ENCODE measurements at regions not wholly inside any gene's neighbourhood (a gene's known extent, or its start where the extent isn't known, plus 50 kb on each side); places are given as distances from the start of the nearest gene placed in this dataset.
A peak's percentile ranks its signal among the peaks of the same experiment; 100 is the strongest.
"Not testable (repeated sequence)": the region's sequence is repeated elsewhere in the genome, so short reads cannot be mapped to it uniquely, and the experiment has no call there.

DNA sequence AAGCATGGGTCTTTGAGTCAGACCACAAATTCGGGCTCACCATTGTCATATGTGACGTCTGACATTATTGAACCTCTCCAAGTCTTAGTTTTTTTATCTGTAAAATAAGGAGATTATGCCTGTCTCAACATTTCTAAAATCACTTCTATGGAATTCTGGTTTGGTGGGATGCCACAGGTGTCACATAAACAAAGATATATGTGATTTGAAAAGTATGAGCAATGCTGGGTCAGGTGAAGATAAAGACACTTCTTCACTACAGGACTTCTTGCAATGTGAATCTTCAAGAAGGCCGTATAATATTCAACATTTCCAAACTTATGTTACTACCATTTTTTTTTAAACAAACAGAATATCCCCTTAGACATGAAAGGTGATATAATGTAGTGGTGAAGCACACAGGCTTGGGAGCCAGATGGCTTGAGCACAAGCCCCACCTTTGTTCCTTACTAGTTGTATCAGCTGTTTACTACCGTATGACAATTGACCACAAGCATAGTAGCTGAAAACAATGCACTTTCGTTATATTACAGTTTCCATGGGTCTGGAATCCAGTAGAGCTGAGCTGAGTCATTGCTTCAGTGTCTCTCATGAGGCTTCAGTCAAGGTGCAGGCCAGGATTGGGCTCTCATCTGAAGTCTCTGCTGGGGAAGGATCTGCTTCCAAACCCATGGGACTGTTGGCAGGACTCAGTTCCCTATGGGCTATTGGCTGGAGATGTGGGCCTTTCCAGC lies 87.7 kb downstream of the UTP18 start:
- no peak for DNase-seq (ENCODE audit: low read depth, low spot score)

DNA sequence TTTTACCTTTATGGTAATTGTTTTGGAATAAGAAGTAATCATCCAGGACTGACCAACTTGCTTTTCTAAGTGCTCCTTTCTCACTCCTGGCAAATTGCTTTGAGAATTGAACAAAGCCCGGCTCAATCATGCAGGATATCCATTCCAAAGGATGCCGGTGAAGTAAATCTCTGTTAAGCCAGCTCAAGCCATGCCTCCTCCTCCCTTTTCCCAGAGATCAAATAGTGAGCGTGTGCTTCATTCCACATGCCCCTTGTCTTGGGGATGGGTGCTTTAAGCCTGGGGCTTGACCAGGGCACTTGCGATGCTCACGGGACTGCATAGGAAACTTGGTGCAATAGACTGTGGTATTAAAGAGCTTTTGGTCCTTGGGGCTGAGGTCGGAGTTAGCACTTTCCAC lies 90.7 kb downstream of the UTP18 start:
- DNase-seq (ENCODE audit: low read depth, low spot score) = no peak

DNA sequence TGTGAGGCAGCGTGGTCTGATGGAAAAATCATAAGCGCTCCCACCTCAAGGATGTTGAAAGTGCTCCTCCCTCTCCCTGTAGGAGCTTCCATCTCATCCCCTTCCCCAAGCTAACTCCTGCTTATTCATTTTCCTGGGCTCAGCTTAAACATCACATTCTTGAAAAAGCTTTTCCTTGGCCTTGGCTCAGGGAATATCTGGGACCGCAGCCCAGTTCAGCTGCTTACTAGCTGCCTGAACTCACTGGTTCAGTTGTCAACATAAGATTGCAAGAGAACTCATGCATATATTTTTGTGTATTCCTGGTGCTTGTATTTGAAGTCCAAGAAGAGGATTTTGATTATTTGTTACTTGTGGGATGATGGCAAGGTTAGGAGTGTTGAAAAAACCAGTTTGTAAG lies 91.5 kb downstream of the UTP18 start:
- no peak for DNase-seq (ENCODE audit: low read depth, low spot score)

DNA sequence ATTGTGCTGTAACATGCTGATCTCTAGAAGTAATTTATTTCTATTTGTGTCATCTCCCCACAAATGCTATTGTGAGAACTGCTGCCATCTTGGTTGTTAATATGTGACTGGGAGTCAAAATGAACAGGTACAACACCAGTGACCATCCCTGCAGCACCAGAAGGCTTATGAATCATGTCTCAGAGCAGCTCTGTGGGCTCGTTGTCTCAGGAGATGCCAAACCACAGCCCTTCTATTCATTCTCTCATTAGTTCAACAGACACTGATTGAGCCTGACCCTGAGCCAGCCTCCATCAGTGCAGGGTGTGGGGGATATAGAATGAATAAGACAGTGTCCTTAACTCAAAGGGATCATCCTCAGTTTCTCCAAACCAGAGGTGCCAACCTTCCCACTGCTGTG lies 92.5 kb downstream of the UTP18 start:
- no peak for DNase-seq (ENCODE audit: low read depth, low spot score)

DNA sequence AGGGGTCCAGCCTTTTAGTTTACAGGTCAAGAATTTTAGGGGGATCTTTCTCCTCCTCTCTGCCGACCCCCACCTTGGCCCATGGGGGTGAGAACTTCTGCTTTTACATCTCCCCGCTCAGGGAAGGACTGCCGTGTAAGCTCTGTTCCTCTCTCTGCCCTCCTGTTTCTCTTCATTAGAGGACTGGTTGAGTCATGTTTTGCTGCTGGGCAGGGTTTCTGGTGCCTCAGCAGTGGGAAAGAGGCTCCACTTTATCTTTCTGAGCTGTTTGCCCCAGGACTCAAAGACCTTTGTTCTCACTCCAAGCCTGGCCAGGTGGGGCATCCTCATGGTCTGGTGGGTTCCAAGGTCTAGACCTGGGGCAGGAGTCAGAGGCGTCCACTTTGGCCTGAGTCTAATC lies 93.0 kb downstream of the UTP18 start:
- DNase-seq (ENCODE audit: low read depth, low spot score) = no peak

DNA sequence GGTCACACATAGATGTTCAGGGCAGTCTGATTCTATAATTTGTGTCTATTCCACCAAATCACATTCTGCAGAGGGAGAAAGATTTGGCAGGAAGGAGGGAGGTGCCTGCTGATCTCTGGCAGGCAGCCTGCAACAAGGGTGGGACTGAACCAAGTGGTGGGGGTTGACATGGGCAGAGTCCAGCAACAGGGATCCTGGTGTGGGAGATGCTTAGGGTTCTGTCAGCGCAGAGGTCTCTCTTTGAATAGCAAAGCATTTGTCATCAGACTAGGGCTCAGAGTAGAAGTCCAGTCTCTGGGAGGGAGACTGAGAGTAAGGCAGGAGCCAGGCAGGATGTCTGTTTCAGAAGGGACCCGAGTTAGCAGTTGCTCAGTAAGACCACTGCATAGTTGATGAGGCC lies 94.6 kb downstream of the UTP18 start:
- DNase-seq (ENCODE audit: low read depth, low spot score) = no peak

DNA sequence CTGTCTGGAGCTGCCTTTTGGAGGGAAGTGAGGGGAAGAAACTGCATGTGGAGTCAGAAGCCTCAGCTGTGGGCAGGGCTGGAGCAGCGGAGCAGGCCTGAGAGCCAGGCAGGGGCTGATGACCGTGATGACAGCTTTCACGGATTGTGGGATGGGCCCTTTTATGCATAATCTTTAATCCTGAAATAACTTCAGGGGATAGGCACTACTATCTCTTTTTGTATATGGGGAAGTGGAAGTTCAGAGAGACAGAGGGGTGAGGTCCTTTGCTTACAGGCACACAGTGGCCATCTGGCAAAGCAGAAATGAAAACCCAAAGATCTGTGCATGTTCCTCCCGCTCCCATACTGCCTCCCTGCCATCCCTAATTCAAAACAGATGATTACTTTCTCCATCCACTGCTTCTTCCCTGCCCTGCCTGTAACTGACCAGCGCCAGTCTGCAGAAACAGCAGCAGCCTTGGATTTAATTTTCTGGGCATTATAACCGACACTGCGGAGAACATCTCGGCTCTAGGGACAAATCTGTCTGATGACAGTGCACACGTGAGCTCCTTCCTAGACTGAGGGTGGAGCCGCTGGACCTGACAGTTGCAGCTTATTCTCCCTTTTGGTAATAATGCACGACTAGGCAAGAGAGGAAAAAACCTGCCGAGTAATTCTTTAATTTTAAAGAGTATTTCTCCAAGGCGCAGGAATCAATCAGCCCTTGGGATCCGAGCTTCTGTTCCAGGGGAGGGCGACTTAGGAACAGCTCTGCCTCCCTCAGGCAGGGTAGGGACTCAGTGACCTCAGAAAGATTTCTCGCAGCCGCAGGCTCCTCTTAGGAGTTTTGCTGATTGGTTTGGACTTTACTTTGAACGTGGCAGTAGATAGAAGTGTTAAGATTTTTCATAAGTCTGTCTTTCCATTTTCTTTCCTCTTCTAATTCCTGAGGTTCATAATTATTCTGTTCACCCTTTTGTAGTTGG lies 95.4 kb downstream of the UTP18 start:
- no peak for DNase-seq (ENCODE audit: low read depth, low spot score)

DNA sequence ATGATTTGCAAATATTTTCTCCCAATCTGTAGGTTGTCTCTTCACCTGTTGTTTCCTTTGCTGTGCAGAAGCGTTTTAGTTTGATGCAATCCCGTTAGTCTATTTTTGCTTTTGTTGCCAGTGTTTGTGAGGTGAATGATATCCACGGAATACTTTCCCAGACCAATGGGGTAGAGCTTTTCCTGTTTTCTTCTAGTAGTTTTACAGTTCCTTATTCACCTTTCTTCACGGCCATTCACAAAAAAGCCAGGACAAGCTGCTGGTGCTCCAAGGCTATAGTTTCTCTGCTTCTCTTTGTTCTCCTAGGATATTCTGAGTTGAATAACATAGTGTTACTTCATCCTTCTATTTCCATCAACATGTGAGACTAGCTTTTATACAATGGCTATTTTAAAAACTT lies 98.7 kb downstream of the UTP18 start:
- no peak for DNase-seq (ENCODE audit: low read depth, low spot score)

DNA sequence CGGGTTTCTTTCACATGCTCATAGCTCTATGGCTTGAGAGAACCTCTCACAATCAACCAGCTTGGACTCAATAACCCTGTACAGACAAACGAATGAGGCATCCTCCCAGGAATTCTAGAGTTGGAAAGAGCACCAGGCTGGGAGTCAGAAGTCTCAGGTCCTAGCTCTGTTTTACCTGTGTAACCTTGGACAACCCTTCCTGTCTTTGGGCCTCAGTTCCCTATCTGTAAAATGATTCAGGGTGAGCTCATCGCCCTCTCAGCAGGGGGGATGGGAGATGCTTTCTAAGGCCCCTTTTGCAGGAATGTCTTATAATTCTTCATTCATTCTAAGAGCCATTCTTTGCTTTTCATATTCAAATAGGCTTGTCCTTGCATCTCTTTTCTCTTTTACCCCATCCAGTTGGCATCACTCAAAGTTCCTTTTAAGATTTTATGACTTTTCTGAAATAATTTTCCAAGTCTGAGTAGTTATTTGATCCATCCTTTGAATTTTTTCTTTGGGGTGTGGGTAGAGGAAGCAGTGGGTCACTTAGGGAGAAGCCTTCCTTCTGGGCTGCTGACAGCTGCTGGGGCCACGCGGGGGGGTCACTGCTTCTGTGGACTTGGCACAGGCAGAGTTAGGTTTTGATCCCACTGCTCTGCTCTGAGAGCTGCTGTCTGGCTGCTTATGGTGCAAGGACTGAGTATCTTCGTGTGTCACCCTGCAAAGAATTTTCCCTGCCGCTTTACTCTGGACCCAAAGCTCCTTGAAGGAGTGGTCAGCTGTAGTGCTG lies 102.7 kb downstream of the UTP18 start:
- DNase-seq (ENCODE audit: low read depth, low spot score) = no peak

DNA sequence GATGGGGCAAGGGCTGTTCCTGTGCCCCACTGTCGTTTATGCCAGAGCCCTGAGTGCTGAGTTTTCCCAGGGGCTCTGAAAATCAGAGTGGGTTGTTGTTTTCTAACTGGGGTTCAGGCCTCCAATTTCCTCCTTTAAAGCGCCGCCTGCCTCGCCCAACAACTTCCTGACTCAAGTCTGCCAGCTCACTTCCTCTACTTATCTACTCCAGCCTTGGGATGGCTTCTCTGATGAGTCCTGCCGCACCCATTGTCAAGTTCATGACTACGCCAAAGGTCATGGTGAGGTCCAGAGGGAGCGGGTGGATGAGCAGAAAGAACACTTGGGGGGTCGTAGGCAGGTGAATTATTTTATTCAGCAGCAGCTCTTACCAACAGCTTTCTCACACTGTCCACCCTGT lies 104.7 kb downstream of the UTP18 start:
- no peak for DNase-seq (ENCODE audit: low read depth, low spot score)

DNA sequence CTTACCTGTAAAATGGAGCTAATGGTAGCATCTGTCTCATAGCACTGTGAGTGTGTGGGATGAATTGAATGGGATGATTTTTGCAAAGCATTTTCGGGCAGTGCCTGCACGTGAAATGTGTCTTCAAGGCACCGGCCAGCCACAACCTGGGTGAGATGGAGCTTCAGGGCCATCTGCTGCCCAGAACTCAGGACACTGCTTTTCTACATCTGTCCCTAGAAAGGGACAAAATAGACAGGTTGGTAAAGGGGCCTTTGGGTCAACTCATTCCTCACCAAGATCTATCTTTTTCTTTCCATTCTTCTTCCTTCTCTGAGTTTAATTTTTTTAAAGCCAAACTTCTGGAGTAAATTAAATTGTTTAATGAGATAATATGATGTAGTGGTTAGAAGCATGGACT lies 106.5 kb downstream of the UTP18 start:
- DNase-seq (ENCODE audit: low read depth, low spot score) = no peak

DNA sequence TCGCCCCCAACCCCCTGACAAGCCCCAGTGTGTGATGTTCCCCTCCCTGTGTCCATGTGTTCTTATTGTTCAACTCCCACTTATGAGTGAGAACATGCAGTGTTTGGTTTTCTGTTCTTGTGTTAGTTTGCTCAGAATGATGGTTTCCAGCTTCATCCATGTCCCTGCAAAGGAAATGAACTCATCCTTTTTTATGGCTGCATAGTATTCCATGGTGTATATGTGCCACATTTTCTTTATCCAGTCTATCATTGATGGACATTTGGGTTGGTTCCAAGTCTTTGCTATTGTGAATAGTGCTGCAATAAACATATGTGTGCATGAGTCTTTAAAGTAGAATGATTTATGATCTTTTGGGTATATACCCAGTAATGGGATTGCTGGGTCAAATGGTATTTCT lies 107.5 kb downstream of the UTP18 start:
- not testable (repeated sequence) for DNase-seq (ENCODE audit: low read depth, low spot score)

DNA sequence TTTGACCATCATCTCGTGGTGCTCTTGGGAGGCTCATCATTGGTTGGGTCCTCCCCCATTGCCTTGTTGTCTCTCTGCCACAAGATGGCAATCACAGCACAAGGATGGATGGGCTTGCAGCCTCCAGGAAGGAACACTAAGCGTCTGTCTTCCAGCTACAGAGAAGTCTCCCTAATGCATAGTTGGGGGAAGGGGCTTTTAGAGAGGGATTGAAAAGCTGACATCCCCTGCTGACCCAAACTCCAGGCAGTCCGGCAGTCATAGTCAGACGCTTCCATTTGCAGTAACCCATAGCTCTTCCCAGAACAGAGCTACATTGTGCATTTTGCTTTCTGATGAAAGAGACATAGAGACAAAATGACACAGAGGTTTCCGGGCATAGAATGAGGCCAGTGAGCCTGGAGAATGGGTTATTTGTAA lies 111.4 kb downstream of the UTP18 start:
- peak; percentile 29 for DNase-seq (ENCODE audit: low read depth, low spot score)

DNA sequence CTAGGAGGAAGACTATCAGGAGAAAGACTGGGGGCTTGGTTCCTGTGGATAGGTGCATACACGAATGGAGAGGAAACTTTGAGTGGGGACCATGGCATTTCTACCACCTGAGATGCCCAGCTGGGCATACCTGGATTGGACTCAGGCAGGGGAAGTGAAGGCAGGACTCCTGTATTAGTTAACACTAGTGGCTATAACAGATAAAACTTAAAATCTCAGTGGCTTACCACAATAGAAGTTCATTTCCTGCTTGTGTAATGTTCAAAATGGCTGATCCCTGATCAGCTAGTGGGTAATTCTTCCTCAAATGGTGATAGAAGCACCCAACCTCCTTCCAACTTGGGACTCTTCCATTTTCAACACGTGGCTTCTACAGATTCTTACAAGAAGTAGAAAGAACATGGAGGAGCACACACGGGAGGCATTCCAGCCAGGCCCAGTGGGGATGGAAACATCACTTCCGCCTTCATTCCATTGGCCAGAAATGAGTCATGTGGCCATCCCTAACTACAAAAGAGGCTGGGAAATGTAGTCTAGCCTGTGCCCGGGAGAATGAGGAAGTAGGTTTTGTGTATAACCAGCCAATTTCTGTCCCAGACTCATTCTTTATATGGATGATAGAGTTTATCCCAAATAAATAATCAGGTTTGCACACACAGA lies 112.1 kb downstream of the UTP18 start:
- peak; percentile 36 for DNase-seq (ENCODE audit: low read depth, low spot score)

DNA sequence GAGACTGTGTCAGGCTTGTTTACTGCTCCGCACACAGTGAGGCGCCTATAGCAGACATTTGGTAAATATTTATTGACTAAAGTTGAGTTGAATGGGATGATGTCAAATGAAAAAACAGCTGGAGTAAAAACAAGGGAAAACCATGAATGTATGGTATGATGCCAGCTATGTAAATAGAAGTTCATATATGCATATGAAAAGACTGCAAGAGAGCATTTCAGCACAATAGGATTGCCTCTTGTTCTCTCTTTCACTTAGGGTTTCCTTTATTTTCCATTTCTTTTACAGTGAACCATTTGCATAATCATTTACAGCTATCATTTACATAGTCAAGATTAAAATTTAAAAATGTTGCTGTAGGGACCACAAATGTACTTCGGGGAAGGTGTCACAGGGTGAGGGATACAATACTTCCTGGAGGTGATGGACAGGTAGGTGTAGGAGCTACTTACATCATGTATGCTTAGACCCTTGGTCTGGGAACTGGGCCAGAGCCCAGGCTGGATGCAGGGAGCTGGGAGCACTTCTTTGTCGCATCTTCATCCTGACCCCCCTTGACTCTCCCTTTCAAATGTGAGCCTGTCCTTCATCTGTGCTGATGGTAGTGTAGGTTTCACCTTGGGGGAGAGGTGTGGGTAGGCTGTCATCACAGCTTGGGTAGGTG lies 113.3 kb downstream of the UTP18 start:
- no peak for DNase-seq (ENCODE audit: low read depth, low spot score)

DNA sequence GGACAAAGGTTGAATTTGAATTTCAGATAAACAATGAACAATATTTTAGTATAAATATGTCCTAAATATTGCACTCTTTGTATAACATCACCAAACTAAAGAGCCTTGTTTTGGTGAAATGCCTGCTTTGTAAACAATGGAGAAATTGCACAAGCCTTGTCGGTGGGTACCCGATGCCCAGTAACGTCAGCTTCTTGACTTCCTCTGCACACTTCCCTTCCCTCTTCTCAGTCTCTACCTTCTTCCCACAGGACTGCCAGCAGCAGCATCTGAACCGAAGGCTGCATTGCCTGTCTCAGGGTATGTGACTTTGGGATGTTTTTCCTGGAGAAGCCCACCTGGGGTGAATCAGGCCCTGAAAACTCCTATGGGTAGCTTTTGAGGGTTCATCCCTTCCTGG lies 113.9 kb downstream of the UTP18 start:
- DNase-seq (ENCODE audit: low read depth, low spot score) = no peak

DNA sequence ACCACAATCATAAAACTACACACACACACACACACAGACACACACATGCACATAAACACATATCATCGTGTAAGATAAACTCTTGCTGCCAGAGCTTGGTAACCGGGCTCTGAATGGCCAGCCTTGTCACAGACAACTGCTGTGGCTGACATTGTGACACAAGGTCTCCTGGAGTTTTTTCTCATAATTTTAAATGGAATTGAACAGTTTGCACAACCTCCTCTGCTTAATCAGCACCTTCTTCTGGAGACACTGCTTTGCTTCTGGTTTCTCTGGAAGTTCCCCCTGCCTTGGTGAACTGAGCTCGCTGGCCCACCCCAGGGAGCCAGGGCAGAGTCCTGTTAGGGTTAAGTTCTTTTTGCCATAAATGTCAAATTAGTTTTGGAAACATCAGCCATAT lies 115.4 kb downstream of the UTP18 start:
- DNase-seq (ENCODE audit: low read depth, low spot score) = no peak

DNA sequence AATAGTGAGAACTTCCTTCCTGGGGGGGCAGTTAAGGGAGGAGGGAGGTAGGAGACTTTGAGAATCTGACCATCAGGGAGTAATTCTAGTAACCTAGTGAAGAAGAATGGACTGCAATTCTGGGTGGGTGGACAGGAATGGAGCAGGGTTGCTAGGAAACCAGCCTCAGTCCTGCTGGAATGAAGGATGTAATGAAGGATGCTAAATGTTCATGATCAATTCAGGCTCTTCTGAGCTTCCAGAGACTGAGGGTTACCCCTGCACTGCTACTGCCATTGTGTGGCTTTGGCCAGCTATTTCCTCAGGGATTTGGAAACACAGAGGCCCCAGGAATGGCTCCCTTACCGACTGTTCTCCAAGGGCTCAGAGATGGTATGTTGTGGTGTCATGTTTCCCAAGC lies 116.4 kb downstream of the UTP18 start:
- DNase-seq (ENCODE audit: low read depth, low spot score) = no peak

DNA sequence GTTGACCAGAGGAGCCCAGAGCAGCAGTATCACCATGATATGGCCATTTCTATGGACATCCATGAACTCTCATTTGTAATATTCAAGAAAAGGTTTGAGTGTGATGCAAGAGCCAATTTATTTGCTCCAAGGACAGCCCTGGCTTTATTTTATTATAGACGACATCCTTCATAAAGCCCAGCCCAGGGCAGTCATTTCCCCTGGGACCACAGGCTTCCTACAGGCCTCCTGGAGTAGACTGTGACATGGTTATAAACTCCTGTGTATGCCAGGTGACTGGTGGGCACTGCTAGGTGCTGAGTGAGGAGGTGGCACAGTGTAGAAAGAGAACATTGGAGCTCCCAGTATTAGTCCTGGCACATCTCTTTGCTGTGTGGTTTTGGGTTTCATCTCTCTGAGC lies 120.9 kb downstream of the UTP18 start:
- DNase-seq (ENCODE audit: low read depth, low spot score) = no peak

DNA sequence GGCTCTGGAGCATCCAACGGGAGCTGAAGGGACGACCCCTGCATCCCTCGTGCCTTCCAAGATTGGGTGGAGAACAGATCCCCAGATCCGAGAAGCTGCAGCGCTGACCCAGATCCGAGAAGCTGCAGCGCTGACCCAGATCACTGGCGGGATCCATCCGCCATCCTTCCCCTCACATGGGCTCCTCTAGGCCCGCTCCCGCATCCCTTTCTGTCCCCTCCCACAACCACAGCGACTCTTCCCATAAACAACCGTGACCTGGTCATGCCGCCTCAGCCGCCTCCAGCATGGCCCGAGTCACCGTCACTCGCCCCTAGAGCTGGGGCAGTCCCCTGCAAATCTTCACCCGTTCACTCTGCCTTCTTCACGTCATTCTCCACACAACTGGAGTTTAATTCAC lies 124.9 kb downstream of the UTP18 start:
- no peak for DNase-seq (ENCODE audit: low read depth, low spot score)

DNA sequence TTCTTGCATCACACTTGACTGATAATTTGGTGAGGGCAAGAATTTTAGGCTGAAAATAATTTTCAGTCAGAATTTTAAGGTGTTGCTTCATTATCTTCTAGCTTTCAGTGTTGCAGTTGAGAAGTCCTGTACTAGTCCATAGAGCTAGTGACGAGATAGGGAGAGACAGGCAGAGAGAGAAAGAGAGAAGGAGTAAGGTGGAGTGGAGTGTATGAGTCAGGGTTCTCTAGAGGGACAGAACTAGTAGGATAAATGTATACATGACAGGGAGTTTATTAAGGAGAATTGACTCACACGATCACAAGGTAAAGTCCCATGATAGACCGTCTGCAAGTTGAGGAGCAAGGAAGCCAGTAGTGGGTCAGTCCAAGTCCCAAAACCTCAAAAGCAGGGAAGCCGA lies 127.2 kb downstream of the UTP18 start:
- no peak for DNase-seq (ENCODE audit: low read depth, low spot score)
